ENCODE measurements at regions not wholly inside any gene's neighbourhood (a gene's known extent, or its start where the extent isn't known, plus 50 kb on each side); places are given as distances from the start of the nearest gene placed in this dataset.

- TF ChIP-seq POLR2A (IDR thresholded peaks at IDR 0.05) (no peak), CTCF (IDR thresholded peaks at IDR 0.05) (no peak)
Measured at GRCh38 chr18:77851802-77852201, 602.2 kb downstream of the GALR1 start.
